ENCODE measurements at regions not wholly inside any gene's neighbourhood (a gene's known extent, or its start where the extent isn't known, plus 50 kb on each side); places are given as distances from the start of the nearest gene placed in this dataset.

DNA sequence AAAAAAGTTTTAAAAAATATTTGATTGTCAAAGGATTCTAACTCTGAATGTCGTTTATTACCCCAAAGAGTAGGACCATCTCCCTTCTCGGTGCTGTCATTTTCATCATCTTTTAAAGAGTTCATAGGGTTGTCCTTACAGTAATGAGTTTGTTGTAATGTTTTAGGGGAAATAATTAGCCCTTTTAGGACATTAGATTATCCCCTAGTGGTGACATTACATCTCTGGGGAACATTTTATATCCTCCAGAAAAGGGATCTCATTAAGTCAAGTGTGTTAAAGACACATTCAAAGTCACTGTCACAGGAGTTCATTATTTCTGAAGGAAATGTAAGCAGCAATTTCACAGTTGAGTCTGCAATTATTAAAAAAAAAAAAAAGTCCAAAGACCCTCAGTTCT, 99.3 kb upstream of the GJB6 start:
- ATAC-seq = no peak
- POLR2A ChIA-PET = interaction anchor here (0.8 kb wide), 1 partner anchor 621 kb away, joined by 3 read pairs; no protein-coding TSS in a partner anchor
- no peak for TF ChIP-seq RBM25 (IDR thresholded peaks at IDR 0.05; ENCODE audit: low read depth, low read length, severe bottlenecking)
- no peak for TF ChIP-seq RFX1 (IDR thresholded peaks at IDR 0.05)
- no peak for TF ChIP-seq TGIF2 (CRISPR knock-in tag; IDR thresholded peaks at IDR 0.05)
- TF ChIP-seq SMAD4 (CRISPR knock-in tag; conservative IDR thresholded peaks at IDR 0.05) = no peak
- no peak for TF ChIP-seq POLR3G (IDR thresholded peaks at IDR 0.05; ENCODE audit: extremely low read depth, insufficient read length, insufficient replicate concordance)
- no peak for TF ChIP-seq SAFB2 (IDR thresholded peaks at IDR 0.05; ENCODE audit: borderline replicate concordance, low read depth, low read length, severe bottlenecking)
- TF ChIP-seq, protein P1, sequence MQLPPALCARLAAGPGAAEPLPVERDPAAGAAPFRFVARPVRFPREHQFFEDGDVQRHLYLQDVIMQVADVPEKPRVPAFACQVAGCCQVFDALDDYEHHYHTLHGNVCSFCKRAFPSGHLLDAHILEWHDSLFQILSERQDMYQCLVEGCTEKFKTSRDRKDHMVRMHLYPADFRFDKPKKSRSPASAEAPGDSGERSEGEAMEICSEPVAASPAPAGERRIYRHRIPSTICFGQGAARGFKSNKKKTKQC (CRISPR knock-in tag; IDR thresholded peaks at IDR 0.05) = no peak
- TF ChIP-seq, protein P2, sequence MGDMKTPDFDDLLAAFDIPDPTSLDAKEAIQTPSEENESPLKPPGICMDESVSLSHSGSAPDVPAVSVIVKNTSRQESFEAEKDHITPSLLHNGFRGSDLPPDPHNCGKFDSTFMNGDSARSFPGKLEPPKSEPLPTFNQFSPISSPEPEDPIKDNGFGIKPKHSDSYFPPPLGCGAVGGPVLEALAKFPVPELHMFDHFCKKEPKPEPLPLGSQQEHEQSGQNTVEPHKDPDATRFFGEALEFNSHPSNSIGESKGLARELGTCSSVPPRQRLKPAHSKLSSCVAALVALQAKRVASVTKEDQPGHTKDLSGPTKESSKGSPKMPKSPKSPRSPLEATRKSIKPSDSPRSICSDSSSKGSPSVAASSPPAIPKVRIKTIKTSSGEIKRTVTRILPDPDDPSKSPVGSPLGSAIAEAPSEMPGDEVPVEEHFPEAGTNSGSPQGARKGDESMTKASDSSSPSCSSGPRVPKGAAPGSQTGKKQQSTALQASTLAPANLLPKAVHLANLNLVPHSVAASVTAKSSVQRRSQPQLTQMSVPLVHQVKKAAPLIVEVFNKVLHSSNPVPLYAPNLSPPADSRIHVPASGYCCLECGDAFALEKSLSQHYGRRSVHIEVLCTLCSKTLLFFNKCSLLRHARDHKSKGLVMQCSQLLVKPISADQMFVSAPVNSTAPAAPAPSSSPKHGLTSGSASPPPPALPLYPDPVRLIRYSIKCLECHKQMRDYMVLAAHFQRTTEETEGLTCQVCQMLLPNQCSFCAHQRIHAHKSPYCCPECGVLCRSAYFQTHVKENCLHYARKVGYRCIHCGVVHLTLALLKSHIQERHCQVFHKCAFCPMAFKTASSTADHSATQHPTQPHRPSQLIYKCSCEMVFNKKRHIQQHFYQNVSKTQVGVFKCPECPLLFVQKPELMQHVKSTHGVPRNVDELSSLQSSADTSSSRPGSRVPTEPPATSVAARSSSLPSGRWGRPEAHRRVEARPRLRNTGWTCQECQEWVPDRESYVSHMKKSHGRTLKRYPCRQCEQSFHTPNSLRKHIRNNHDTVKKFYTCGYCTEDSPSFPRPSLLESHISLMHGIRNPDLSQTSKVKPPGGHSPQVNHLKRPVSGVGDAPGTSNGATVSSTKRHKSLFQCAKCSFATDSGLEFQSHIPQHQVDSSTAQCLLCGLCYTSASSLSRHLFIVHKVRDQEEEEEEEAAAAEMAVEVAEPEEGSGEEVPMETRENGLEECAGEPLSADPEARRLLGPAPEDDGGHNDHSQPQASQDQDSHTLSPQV (IDR thresholded peaks at IDR 0.05) = no peak
- TF ChIP-seq, protein P3, sequence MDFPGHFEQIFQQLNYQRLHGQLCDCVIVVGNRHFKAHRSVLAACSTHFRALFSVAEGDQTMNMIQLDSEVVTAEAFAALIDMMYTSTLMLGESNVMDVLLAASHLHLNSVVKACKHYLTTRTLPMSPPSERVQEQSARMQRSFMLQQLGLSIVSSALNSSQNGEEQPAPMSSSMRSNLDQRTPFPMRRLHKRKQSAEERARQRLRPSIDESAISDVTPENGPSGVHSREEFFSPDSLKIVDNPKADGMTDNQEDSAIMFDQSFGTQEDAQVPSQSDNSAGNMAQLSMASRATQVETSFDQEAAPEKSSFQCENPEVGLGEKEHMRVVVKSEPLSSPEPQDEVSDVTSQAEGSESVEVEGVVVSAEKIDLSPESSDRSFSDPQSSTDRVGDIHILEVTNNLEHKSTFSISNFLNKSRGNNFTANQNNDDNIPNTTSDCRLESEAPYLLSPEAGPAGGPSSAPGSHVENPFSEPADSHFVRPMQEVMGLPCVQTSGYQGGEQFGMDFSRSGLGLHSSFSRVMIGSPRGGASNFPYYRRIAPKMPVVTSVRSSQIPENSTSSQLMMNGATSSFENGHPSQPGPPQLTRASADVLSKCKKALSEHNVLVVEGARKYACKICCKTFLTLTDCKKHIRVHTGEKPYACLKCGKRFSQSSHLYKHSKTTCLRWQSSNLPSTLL (IDR thresholded peaks at IDR 0.05) = no peak
- TF ChIP-seq, protein P4, sequence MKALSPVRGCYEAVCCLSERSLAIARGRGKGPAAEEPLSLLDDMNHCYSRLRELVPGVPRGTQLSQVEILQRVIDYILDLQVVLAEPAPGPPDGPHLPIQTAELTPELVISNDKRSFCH (CRISPR knock-in tag; IDR thresholded peaks at IDR 0.05) = no peak
- TF ChIP-seq, protein P4 (tag; IDR thresholded peaks at IDR 0.05) = no peak
- TF ChIP-seq ZNF232 (CRISPR knock-in tag; IDR thresholded peaks at IDR 0.05) = no peak
- TF ChIP-seq RB1 (IDR thresholded peaks at IDR 0.05; ENCODE audit: low read depth) = no peak
- TF ChIP-seq ZNF668 (CRISPR knock-in tag; IDR thresholded peaks at IDR 0.05) = no peak
- no peak for TF ChIP-seq JUN (IDR thresholded peaks at IDR 0.05; ENCODE audit: borderline replicate concordance, low read depth, low read length)
- no peak for TF ChIP-seq JUN (CRISPR knock-in tag; IDR thresholded peaks at IDR 0.05; ENCODE audit: borderline replicate concordance)
- no peak for TF ChIP-seq YBX1 (IDR thresholded peaks at IDR 0.05)
- no peak for TF ChIP-seq PRMT5 (CRISPR knock-in tag; IDR thresholded peaks at IDR 0.05)
- Histone ChIP-seq H3K27ac (ENCODE audit: extremely low read depth, low read depth, low read length) (no peak overlapping the region), H3K9me1 (ENCODE audit: control insufficient read depth, insufficient read depth, low read length) (no peaks in the 10 kb centered on the region), H3K9me3 (replicated peaks; ENCODE audit: control insufficient read depth, insufficient read depth, low read depth, low read length) (no peaks in the 10 kb centered on the region), H3K36me3 (ENCODE audit: control insufficient read depth, insufficient read depth, low read length) (no peaks in the 10 kb centered on the region), H2AFZ (ENCODE audit: low read depth, low read length) (no peak overlapping the region), H4K20me1 (replicated peaks; ENCODE audit: control insufficient read depth, insufficient read depth, low read length) (no peaks in the 10 kb centered on the region), H3K4me3 (no peak overlapping the region), H3K4me1 (replicated peaks in 1 of 2; ENCODE audit: control insufficient read depth in 2 of 2, insufficient read depth in 2 of 2, low read length in 2 of 2) (no peaks in the 10 kb centered on the region), H3K4me2 (ENCODE audit: insufficient read depth, low read length) (no peak overlapping the region), H3K9ac (ENCODE audit: insufficient read depth in 1 of 2, low read depth in 2 of 2, low read length in 2 of 2) (no peak overlapping the region), H3K27me3 (ENCODE audit: control insufficient read depth in 2 of 2, insufficient read depth in 2 of 2, low read length in 2 of 2) (peaks cover 0 to 15% of the 10 kb centered on the region in 2 experiments; a peak in 1 of 5 replicates), H3K79me2 (ENCODE audit: control insufficient read depth, insufficient read depth, low read length) (no peaks in the 10 kb centered on the region)
- in situ Hi-C loops (cut with MboI) = no loop called here
- DNase-seq (ENCODE audit: extremely low read depth in 1 of 4, low spot score in 3 of 4) = no peak
- intact Hi-C loops (cut with micrococcal nuclease) = no loop called here
- WGBS (ENCODE audit: insufficient coverage, low coverage, missing lambda C conversion rate) = 0% methylated on average over 2 of the region's 2 CpGs
- BruUV-seq (replicated peaks) = no TSS peak
- CTCF ChIA-PET (ENCODE audit: low intra/inter-chr PET ratio) = no interaction called here
- no peak for FAIRE-seq
